Panc1 (cell line): ENCODE measurements at regions not wholly inside any gene's neighbourhood (a gene's known extent, or its start where the extent isn't known, plus 50 kb on each side); places are given as distances from the start of the nearest gene placed in this dataset.

Experiments
- ATAC-seq: fragments of 200-7000 bp; cut with Tn5 transposase; 2 replicates; pipeline ENCODE4 v1.9.1; 2020; ENCODE audit warnings: mild to moderate bottlenecking, moderate library complexity
- BruUV-seq: library from RNA; stranded (reverse); fragments of 400-500 nt; replicated peaks from 2 replicates; lab custom pipeline; 2021; lab: Mats Ljungman, UMichigan
- CTCF ChIA-PET: fragments of 300-600 bp; sonication (Branson Sonifier 250); formaldehyde crosslinking; loops from one replicate; lab custom pipeline; 2022; ENCODE audit warnings: antibody characterized with exemption; lab: Charles Lee
- POLR2A ChIA-PET: fragments of 300-600 bp; sonication (Branson Sonifier 250); formaldehyde crosslinking; loops from one replicate; lab custom pipeline; 2022; ENCODE audit warnings: antibody characterized with exemption; lab: Charles Lee
- DNase-seq: peaks from one replicate; pipeline ENCODE4 v3.0.0-alpha.2; 2010; ENCODE audit warnings: low read depth, low spot score
- H3K27ac ChIP-seq: 2 replicates; pipeline ENCODE4 v1.5.1; 2011; ENCODE audit warnings: mild to moderate bottlenecking, low read length, inconsistent platforms
- H3K27me3 ChIP-seq: fragments of 200-500 bp; sonication (Bioruptor generic); 2 replicates; pipeline ENCODE4 v1.6.0; 2014; ENCODE audit warnings: low read length, inconsistent platforms; ENCODE audit not compliant: control insufficient read depth, insufficient read depth
- H3K36me3 ChIP-seq: fragments of 200-500 bp; sonication (Bioruptor generic); 2 replicates; pipeline ENCODE4 v1.5.1; 2014; ENCODE audit warnings: inconsistent platforms, mild to moderate bottlenecking, low read length, moderate library complexity; ENCODE audit not compliant: control insufficient read depth, insufficient read depth
- H3K4me1 ChIP-seq: 2 replicates; pipeline ENCODE4 v1.5.1; 2011; ENCODE audit warnings: inconsistent platforms, mild to moderate bottlenecking, low read length, moderate library complexity; ENCODE audit not compliant: control insufficient read depth, insufficient read depth
- H3K4me3 ChIP-seq, 2 experiments: 2 replicates each; pipeline ENCODE4 v1.5.1; 2011 to 2012; ENCODE audit warnings: low read depth in 2 of 2, low read length in 2 of 2, mild to moderate bottlenecking in 2 of 2, inconsistent platforms in 1 of 2, moderate library complexity in 1 of 2
- H3K9me3 ChIP-seq: fragments of 200-500 bp; sonication (Bioruptor generic); 2 replicates; pipeline ENCODE4 v1.5.1; 2014; ENCODE audit warnings: low read depth, mild to moderate bottlenecking, inconsistent platforms, low read length, moderate library complexity; ENCODE audit not compliant: control insufficient read depth, insufficient read depth
- POLR2AphosphoS5 ChIP-seq: IDR thresholded peaks from 2 replicates; pipeline ENCODE4 v1.6.1; 2012; ENCODE audit warnings: mild to moderate bottlenecking, low read depth, low read length, moderate library complexity
- SIN3A ChIP-seq: IDR thresholded peaks from 2 replicates; pipeline ENCODE4 v1.6.1; 2012; ENCODE audit warnings: low read depth, mild to moderate bottlenecking, low read length, moderate library complexity, borderline replicate concordance; ENCODE audit not compliant: insufficient read depth
- TCF7L2 ChIP-seq: IDR thresholded peaks from 2 replicates; pipeline ENCODE4 v1.6.1; 2011; ENCODE audit warnings: mild to moderate bottlenecking, low read depth, low read length, inconsistent platforms
- in situ Hi-C: cut with HindIII; loops from 2 replicates; pipeline ENCODE4 v1.10.0; 2016; ENCODE audit warnings: low sequenced_read_pairs, low pct_unique_long_range_greater_than_20kb
- intact Hi-C: fragments of 100-400 bp; cut with micrococcal nuclease; formaldehyde crosslinking; loops from one replicate; pipeline ENCODE4 v1.10.0; 2022; ENCODE audit not compliant: unreplicated experiment
- TF ChIP-seq, protein P1 (sequence below), 2 experiments: IDR thresholded peaks; 2 replicates each; pipeline ENCODE4 v1.6.1; 2011 to 2012; ENCODE audit warnings: low read depth in 2 of 2, control low read depth in 1 of 2, low read length in 1 of 2, mild to moderate bottlenecking in 1 of 2, moderate library complexity in 1 of 2; ENCODE audit not compliant: insufficient read depth in 1 of 2
- TF ChIP-seq, protein P2 (sequence below): fragments of 450-650 bp; IDR thresholded peaks from 2 replicates; pipeline ENCODE4 v1.5.1; 2017; ENCODE audit warnings: mild to moderate bottlenecking

DNA sequence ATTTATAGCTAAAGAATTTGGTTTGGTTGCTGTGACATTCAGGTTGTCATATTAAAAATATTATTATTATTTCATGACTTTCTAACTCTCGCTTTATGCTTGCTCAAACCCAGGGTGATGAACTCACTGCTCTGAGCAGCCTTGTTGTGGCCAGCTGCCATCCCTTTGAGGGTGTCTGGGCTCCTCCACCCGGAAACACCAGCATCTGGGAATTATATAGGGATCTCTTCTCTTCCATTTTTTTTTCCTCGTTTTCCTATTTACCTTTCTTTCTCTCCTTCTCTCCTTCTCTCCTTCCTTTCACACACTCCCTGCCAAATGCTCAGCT, 355.8 kb upstream of the SMARCA2 start:
- no peak for ATAC-seq
- Histone ChIP-seq H3K4me1 (no peaks in the 10 kb centered on the region), H3K9me3 (no peaks in the 10 kb centered on the region), H3K4me3 (no peak overlapping the region), H3K27ac (no peak overlapping the region), H3K36me3 (no peaks in the 10 kb centered on the region), H3K27me3 (no peaks in the 10 kb centered on the region)
- DNase-seq = no peak
- POLR2A ChIA-PET = no interaction called here
- in situ Hi-C loops (no loop called here), intact Hi-C loops (no loop called here)
- CTCF ChIA-PET = no interaction called here
- no TSS peak for BruUV-seq
- TF ChIP-seq POLR2AphosphoS5 (no peak), SIN3A (no peak), TCF7L2 (no peak)
- TF ChIP-seq, protein P1, sequence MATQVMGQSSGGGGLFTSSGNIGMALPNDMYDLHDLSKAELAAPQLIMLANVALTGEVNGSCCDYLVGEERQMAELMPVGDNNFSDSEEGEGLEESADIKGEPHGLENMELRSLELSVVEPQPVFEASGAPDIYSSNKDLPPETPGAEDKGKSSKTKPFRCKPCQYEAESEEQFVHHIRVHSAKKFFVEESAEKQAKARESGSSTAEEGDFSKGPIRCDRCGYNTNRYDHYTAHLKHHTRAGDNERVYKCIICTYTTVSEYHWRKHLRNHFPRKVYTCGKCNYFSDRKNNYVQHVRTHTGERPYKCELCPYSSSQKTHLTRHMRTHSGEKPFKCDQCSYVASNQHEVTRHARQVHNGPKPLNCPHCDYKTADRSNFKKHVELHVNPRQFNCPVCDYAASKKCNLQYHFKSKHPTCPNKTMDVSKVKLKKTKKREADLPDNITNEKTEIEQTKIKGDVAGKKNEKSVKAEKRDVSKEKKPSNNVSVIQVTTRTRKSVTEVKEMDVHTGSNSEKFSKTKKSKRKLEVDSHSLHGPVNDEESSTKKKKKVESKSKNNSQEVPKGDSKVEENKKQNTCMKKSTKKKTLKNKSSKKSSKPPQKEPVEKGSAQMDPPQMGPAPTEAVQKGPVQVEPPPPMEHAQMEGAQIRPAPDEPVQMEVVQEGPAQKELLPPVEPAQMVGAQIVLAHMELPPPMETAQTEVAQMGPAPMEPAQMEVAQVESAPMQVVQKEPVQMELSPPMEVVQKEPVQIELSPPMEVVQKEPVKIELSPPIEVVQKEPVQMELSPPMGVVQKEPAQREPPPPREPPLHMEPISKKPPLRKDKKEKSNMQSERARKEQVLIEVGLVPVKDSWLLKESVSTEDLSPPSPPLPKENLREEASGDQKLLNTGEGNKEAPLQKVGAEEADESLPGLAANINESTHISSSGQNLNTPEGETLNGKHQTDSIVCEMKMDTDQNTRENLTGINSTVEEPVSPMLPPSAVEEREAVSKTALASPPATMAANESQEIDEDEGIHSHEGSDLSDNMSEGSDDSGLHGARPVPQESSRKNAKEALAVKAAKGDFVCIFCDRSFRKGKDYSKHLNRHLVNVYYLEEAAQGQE (IDR thresholded peaks at IDR 0.05; ENCODE audit: insufficient read depth in 1 of 2, low read depth in 2 of 2, low read length in 1 of 2) = no peak
- TF ChIP-seq, protein P2, sequence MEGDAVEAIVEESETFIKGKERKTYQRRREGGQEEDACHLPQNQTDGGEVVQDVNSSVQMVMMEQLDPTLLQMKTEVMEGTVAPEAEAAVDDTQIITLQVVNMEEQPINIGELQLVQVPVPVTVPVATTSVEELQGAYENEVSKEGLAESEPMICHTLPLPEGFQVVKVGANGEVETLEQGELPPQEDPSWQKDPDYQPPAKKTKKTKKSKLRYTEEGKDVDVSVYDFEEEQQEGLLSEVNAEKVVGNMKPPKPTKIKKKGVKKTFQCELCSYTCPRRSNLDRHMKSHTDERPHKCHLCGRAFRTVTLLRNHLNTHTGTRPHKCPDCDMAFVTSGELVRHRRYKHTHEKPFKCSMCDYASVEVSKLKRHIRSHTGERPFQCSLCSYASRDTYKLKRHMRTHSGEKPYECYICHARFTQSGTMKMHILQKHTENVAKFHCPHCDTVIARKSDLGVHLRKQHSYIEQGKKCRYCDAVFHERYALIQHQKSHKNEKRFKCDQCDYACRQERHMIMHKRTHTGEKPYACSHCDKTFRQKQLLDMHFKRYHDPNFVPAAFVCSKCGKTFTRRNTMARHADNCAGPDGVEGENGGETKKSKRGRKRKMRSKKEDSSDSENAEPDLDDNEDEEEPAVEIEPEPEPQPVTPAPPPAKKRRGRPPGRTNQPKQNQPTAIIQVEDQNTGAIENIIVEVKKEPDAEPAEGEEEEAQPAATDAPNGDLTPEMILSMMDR = no peak

DNA sequence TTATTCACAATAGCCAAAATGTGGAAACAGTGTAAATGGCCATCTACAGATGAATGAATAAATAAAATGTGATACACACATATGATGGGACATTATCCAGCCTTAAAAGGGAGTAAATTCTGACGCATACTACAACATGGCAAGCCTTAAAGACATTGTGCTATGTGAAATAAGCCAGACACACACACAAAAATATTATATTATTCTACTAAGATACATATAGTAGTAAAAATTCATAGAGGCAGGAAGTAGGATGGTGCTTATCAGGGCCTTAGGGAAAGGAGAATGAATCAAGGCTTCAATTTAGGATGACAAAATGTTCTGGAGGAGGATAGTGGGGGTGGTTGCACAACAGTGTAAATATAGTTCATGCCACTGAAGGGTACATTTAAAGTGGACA, 346.7 kb upstream of the SMARCA2 start:
- no peaks in the 10 kb centered on the region for H3K4me1 ChIP-seq
- ChIA-PET CTCF (no interaction called here), POLR2A (no interaction called here)
- DNase-seq (no peak), ATAC-seq (no peak)
- BruUV-seq = no TSS peak
- no peak overlapping the region for H3K4me3 ChIP-seq
- no peak overlapping the region for H3K27ac ChIP-seq
- no peaks in the 10 kb centered on the region for H3K36me3 ChIP-seq
- in situ Hi-C loops = no loop called here
- H3K27me3 ChIP-seq = no peaks in the 10 kb centered on the region
- H3K9me3 ChIP-seq = no peaks in the 10 kb centered on the region
- intact Hi-C loops = no loop called here
- TF ChIP-seq, protein P1 (IDR thresholded peaks at IDR 0.05; ENCODE audit: insufficient read depth in 1 of 2, low read depth in 2 of 2, low read length in 1 of 2) = no peak
- TF ChIP-seq SIN3A = no peak
- TF ChIP-seq TCF7L2 = no peak
- TF ChIP-seq, protein P2 = no peak
- TF ChIP-seq POLR2AphosphoS5 = no peak
